Lung microvascular endothelial cell (primary cell): ENCODE measurements at regions not wholly inside any gene's neighbourhood (a gene's known extent, or its start where the extent isn't known, plus 50 kb on each side); places are given as distances from the start of the nearest gene placed in this dataset.
"Not testable (repeated sequence)": the region's sequence is repeated elsewhere in the genome, so short reads cannot be mapped to it uniquely, and the experiment has no call there.

ENCODE experiments used
- DNase-seq, 2 donors: peaks; one replicate each; pipeline versions ENCODE4 v3.0.0 to v3.0.0-alpha.2; 2010; ENCODE audit warnings: low read depth in 2 of 2

GRCh38 chr4:184942444-184943425 is 75.6 kb upstream of the HELT start:
- DNase-seq, result no peak

GRCh38 chr4:184949020-184949419 is 69.3 kb upstream of the HELT start:
- no peak for DNase-seq

GRCh38 chr4:184950117-184950830 is 68.0 kb upstream of the HELT start:
- DNase-seq, result no peak

GRCh38 chr4:184950926-184951325 is 67.4 kb upstream of the HELT start:
- no peak for DNase-seq

GRCh38 chr4:184951668-184952160 is 66.6 kb upstream of the HELT start:
- no peak for DNase-seq

- DNase-seq, result no peak
Observed at GRCh38 chr4:184952522-184952921, 65.8 kb upstream of the HELT start.

- DNase-seq, result no peak
Observed at GRCh38 chr4:184953421-184953945, 64.8 kb upstream of the HELT start.

GRCh38 chr4:184953971-184954370 is 64.3 kb upstream of the HELT start:
- DNase-seq, result no peak

- DNase-seq, result no peak
Observed at GRCh38 chr4:184954482-184954881, 63.8 kb upstream of the HELT start.

- DNase-seq, result no peak
Observed at GRCh38 chr4:184955116-184955515, 63.2 kb upstream of the HELT start.

GRCh38 chr4:184955636-184956035 is 62.7 kb upstream of the HELT start:
- no peak for DNase-seq

GRCh38 chr4:184957446-184958115 is 60.7 kb upstream of the HELT start:
- no peak for DNase-seq

- DNase-seq, result no peak
Observed at GRCh38 chr4:184958127-184958922, 60.0 kb upstream of the HELT start.

- DNase-seq, result no peak
Observed at GRCh38 chr4:184958923-184959210, 59.4 kb upstream of the HELT start.

- DNase-seq, result no peak
Observed at GRCh38 chr4:184959309-184959708, 59.0 kb upstream of the HELT start.

GRCh38 chr4:184959786-184960185 is 58.5 kb upstream of the HELT start:
- DNase-seq, result no peak

GRCh38 chr4:184960505-184960971 is 57.8 kb upstream of the HELT start:
- no peak for DNase-seq

GRCh38 chr4:184961660-184962059 is 56.6 kb upstream of the HELT start:
- no peak for DNase-seq

GRCh38 chr4:184962125-184962638 is 56.1 kb upstream of the HELT start:
- no peak for DNase-seq

GRCh38 chr4:184965230-184966050 is 52.9 kb upstream of the HELT start:
- DNase-seq, result not testable (repeated sequence)
